Activated CD4-positive, alpha-beta T cell treated with anti-CD3 and anti-CD28 coated beads, Interleukin-2, Interleukin-4, amounts not matched to agents 100 ng/mL and 50 ng/mL, durations not matched to agents 16 hours and 8 hours (primary cell): ENCODE measurements at regions not wholly inside any gene's neighbourhood (a gene's known extent, or its start where the extent isn't known, plus 50 kb on each side); places are given as distances from the start of the nearest gene placed in this dataset.
"Not testable (repeated sequence)": the region's sequence is repeated elsewhere in the genome, so short reads cannot be mapped to it uniquely, and the experiment has no call there.

ENCODE experiments used
- DNase-seq: peaks from one replicate; pipeline ENCODE4 v3.0.0-alpha.2; 2020; ENCODE audit warnings: low spot score

GRCh38 chr7:12985752-12986151 is 298.3 kb downstream of the ARL4A start:
- no peak for DNase-seq

- DNase-seq, result no peak
Measured at GRCh38 chr7:12987238-12987637, 299.8 kb downstream of the ARL4A start.

GRCh38 chr7:12990440-12990839 is 303.0 kb downstream of the ARL4A start:
- no peak for DNase-seq

- no peak for DNase-seq
Measured at GRCh38 chr7:12993025-12993424, 305.6 kb downstream of the ARL4A start.

- DNase-seq, result no peak
Measured at GRCh38 chr7:12995912-12996469, 308.6 kb downstream of the ARL4A start.

- no peak for DNase-seq
Measured at GRCh38 chr7:13007331-13007730, 319.9 kb downstream of the ARL4A start.

GRCh38 chr7:13009517-13009916 is 322.1 kb downstream of the ARL4A start:
- no peak for DNase-seq

- no peak for DNase-seq
Measured at GRCh38 chr7:13014011-13014410, 326.6 kb downstream of the ARL4A start.

GRCh38 chr7:13016036-13016581 is 328.7 kb downstream of the ARL4A start:
- no peak for DNase-seq

GRCh38 chr7:13016592-13017332 is 329.3 kb downstream of the ARL4A start:
- DNase-seq, result no peak

GRCh38 chr7:13017333-13017857 is 330.0 kb downstream of the ARL4A start:
- no peak for DNase-seq

- DNase-seq, result no peak
Measured at GRCh38 chr7:13017881-13018280, 330.4 kb downstream of the ARL4A start.

- DNase-seq, result no peak
Measured at GRCh38 chr7:13021566-13022300, 334.3 kb downstream of the ARL4A start.

GRCh38 chr7:13024121-13024674 is 336.8 kb downstream of the ARL4A start:
- no peak for DNase-seq

- not testable (repeated sequence) for DNase-seq
Measured at GRCh38 chr7:13025043-13025442, 337.6 kb downstream of the ARL4A start.

- DNase-seq, result no peak
Measured at GRCh38 chr7:13027321-13027720, 339.9 kb downstream of the ARL4A start.

GRCh38 chr7:13028036-13028824 is 340.8 kb downstream of the ARL4A start:
- DNase-seq, result no peak

- DNase-seq, result no peak
Measured at GRCh38 chr7:13028825-13029099, 341.3 kb downstream of the ARL4A start.

GRCh38 chr7:13031468-13031867 is 344.0 kb downstream of the ARL4A start:
- no peak for DNase-seq

- DNase-seq, result no peak
Measured at GRCh38 chr7:13032084-13032483, 344.7 kb downstream of the ARL4A start.

- no peak for DNase-seq
Measured at GRCh38 chr7:13032576-13032975, 345.1 kb downstream of the ARL4A start.

GRCh38 chr7:13034693-13035092 is 347.3 kb downstream of the ARL4A start:
- DNase-seq, result no peak
